ENCODE measurements at regions not wholly inside any gene's neighbourhood (a gene's known extent, or its start where the extent isn't known, plus 50 kb on each side); places are given as distances from the start of the nearest gene placed in this dataset.
A peak's percentile ranks its signal among the peaks of the same experiment; 100 is the strongest.
"Not testable (repeated sequence)": the region's sequence is repeated elsewhere in the genome, so short reads cannot be mapped to it uniquely, and the experiment has no call there.

DNA sequence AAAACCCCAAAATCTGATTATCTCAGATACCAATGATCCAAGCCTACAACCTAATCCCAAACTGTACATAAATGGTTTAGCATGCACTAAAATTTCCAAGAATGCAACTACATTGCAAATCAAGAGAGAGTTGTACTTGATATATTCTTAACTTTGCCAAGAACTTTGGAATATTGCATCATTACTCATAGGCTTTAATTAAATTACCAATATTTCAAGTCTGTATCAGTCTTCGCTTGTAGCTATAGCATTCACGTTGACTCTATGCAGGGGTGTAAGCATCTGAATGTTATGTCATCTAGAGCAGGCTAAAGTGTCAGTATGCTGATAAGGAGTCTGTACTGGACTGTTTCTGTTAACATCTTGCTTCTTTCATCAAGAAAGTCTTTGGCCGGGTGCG lies 56.3 kb downstream of the FOXI3 start:
- intact Hi-C loops (cut with DNase I, micrococcal nuclease), result no loop called here
- ATAC-seq (no peak), DNase-seq (no peak)

DNA sequence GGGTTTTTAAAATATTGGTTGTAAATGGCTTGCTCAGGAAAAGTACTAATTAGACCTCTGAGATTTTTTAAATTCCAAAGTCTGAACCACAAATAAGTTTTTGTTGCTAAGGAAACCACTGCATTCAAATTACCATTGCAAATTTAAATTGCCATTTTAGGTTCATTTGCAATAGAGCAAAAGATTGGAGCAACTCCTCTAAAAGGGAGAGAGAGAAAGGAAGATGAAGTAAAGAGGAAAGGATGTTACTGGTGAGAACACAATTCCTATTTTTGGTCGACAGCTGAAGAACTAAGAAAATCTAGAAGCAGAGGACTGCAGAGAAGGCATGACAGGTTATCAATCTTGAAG lies 74.9 kb downstream of the FOXI3 start:
- DNase-seq (no peak), ATAC-seq (no peak)
- intact Hi-C loops (cut with DNase I, micrococcal nuclease), result no loop called here

- DNase-seq, result no peak
- no peak for ATAC-seq
- intact Hi-C loops (cut with DNase I, micrococcal nuclease), result no loop called here
Observed at GRCh38 chr2:88372042-88372441, 80.5 kb downstream of the FOXI3 start.

- intact Hi-C loops (cut with DNase I, micrococcal nuclease); DNase-seq; ATAC-seq: not testable (repeated sequence)
Observed at GRCh38 chr2:88365408-88365807, 87.1 kb downstream of the FOXI3 start.

GRCh38 chr2:88355486-88355885 lies 97.0 kb downstream of the FOXI3 start:
- DNase-seq, result no peak
- intact Hi-C loops (cut with DNase I, micrococcal nuclease), result no loop called here

DNA sequence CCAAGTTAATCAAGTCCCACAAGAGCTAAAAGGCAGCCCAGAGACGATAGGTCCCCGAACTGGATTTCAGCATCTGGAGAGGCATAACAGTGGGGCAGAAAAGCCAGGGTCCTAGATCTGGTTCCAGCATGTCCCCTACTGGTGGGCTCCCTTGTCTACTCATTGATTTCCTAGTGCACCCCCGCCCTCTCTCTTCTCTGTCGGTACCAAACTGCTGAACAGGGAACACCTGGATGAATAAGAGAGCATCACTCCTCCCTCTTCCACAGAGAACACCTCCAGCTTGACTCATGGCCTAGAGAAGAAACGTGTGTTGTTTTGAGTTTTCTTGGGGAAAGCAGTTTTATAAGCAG lies 101.3 kb downstream of the FOXI3 start:
- ATAC-seq, result no peak
- intact Hi-C loops (cut with DNase I, micrococcal nuclease), result no loop called here
- DNase-seq, result no peak

More at GRCh38 chr2:88355486-88355885, 97.0 kb downstream of the FOXI3 start:
- no peak for ATAC-seq

GRCh38 chr2:88350331-88351248 lies 101.9 kb downstream of the FOXI3 start:
- intact Hi-C loops (cut with DNase I, micrococcal nuclease), result no loop called here
- ATAC-seq (peak; percentile 71), DNase-seq (peak; percentile 51 to 77)

DNA sequence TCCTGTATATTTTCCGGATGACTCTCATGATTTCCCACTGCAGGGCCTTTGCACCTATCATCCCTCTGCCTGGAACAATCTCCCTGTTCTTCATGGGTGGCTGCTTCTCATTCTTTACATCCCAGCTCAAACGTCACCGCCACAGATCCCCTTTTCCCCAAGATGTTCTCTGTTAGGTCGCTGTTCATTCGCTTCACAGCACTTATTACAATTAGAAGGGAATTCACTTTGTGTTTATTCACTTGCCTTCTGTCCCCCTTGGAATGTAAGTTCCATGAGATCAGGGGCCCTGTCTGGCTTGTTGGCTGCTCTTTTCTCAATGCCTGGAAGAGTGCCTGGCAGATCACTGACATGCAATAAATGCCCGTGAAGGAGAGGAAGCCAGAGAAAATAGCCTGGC lies 106.7 kb downstream of the FOXI3 start:
- no peak for DNase-seq
- no peak for ATAC-seq
- intact Hi-C loops (cut with DNase I, micrococcal nuclease), result no loop called here

- ATAC-seq (no peak), DNase-seq (no peak)
- intact Hi-C loops (cut with DNase I, micrococcal nuclease), result no loop called here
Observed at GRCh38 chr2:88342749-88343148, 109.7 kb downstream of the FOXI3 start.

GRCh38 chr2:88334418-88334817 lies 118.1 kb downstream of the FOXI3 start:
- no peak for DNase-seq
- no peak for ATAC-seq
- intact Hi-C loops (cut with DNase I, micrococcal nuclease), result no loop called here

- DNase-seq (no peak), ATAC-seq (no peak)
- intact Hi-C loops (cut with DNase I, micrococcal nuclease), result no loop called here
Observed at GRCh38 chr2:88331239-88331638, 121.3 kb downstream of the FOXI3 start.

- ATAC-seq (no peak), DNase-seq (no peak)
- intact Hi-C loops (cut with DNase I, micrococcal nuclease), result no loop called here
Observed at GRCh38 chr2:88329815-88330603, 122.5 kb downstream of the FOXI3 start.

- ATAC-seq, result no peak
- DNase-seq, result no peak
- intact Hi-C loops (cut with DNase I, micrococcal nuclease), result no loop called here
Observed at GRCh38 chr2:88321449-88322248, 130.8 kb downstream of the FOXI3 start.

DNA sequence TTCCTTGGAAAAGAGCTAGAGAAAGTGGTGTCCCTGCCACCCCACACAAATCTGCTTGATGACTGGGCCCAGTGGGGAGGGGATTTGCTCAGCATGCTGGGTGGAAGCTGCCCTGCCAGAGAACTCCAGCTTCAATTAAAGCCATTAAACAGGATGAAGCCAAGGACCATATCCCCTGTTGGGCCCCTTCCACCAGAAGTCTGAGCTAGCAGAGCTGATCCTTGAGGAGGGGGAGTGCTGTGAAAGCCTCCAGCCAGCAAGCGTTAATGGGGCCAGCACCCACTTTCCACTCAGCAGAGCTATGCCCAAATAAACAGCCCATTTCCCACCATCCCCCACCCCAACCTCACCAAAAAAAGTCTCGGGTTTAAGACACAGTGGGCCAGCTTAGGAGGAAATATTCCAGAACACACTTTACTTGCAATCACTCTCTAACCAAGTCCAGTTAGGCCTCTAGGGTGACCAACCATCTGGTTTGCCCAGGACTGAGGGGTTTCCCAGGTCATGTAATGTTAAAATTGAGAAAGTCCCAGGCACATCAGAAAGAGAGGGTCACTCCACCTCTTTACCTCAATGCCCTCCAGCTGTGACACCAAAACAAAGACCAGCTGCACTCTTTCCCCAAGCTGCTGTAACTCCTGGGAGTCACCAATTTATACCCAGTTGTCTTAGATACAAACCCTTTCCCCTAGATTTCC lies 132.3 kb downstream of the FOXI3 start:
- intact Hi-C loops (cut with DNase I, micrococcal nuclease), result no loop called here
- DNase-seq (no peak), ATAC-seq (no peak)

DNA sequence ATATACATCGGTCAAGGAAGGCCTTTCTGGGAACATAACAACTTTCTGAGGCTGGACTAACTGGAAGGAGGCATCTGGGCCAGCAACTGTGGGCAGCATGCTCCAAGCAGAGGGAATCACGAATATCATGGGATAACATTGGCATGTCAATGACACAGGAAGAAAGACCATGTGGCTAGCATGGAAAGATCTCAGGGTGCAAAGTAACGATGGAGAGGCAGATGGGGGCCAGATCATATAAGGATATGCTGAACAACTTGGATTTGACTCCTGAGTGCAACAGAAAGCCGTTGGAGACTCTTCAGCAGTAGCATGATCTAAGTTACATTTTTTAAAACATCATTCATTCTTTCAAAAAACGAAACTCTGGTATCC lies 133.6 kb downstream of the FOXI3 start:
- ATAC-seq (no peak), DNase-seq (no peak)
- intact Hi-C loops (cut with DNase I, micrococcal nuclease), result no loop called here

GRCh38 chr2:88318071-88318955 lies 134.2 kb downstream of the FOXI3 start:
- intact Hi-C loops (cut with DNase I, micrococcal nuclease), result no loop called here
- ATAC-seq, result no peak
- no peak for DNase-seq

DNA sequence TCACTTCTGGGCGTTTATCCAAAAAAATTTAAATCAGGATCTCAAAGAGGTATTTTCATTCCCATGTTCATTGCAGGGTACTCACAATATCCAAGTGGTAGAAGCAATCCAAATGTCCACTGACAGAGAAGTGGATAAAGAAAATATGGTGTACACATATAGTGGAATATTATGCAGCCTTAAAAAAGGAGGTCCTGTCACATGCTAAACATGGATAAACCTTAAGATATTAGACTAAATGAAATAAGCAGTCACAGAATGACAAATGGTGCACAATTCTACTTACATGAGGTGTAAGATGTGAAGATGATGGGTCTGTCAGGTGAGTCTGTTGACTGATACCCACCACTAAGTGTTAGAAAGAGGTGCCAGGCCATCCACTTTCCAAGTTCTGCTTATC lies 140.6 kb downstream of the THNSL2 start:
- ATAC-seq, result no peak
- intact Hi-C loops (cut with DNase I, micrococcal nuclease), result no loop called here

GRCh38 chr2:88307817-88308216 lies 137.7 kb downstream of the THNSL2 start:
- intact Hi-C loops (cut with DNase I, micrococcal nuclease), result no loop called here
- DNase-seq (no peak), ATAC-seq (no peak)

More for the DNA sequence above, 140.6 kb downstream of the THNSL2 start:
- no peak for DNase-seq

All from left colon (tissue), 2 donors.